ENCODE measurements at regions not wholly inside any gene's neighbourhood (a gene's known extent, or its start where the extent isn't known, plus 50 kb on each side); places are given as distances from the start of the nearest gene placed in this dataset.

DNA sequence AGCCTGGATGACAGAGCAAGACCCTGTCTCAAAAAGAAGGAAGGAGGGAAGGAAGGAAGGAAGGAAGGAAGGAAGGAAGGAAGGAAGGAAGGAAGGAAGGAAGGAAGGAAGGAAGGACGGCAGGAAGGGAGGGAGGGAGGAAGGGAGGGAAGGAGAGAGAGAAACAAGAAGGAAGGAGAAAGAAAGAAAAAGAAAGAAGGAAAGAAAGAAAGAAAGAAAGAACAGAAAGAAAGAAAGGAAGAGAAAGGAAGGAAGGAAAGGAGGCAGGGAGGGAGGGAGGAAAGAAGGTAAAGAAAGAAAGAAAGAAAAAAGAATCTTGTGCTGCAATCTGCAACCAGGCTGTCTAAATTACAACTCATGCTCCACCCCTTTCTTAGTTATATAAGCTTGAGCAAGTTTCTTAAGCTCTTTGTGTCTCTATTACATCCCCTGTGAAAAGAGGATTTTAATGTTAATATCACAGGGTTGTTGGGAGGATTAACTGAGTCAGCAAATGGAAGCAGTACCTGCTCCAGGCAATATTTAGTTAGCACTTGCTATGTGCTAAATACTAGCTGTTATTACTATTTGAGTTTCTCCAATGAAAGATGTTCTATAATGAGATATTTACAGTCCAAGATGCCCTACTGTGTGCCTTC, 917.9 kb upstream of the AUTS2 start:
- 39 to 100% methylated on average over 1 of the region's 1 CpG for WGBS, 2 experiments (ENCODE audit: low coverage in 1 of 2, low lambda C conversion rate in 2 of 2, missing lambda C conversion rate in 2 of 2)
- no peaks in the 10 kb centered on the region for H4K20me1 ChIP-seq (ENCODE audit: insufficient read depth)
- H3K27me3 ChIP-seq (replicated peaks; ENCODE audit: insufficient read depth): no peaks in the 10 kb centered on the region
- H3K9me2 ChIP-seq (ENCODE audit: insufficient read depth): no peaks in the 10 kb centered on the region
- H3K36me3 ChIP-seq (ENCODE audit: low read depth): no peaks in the 10 kb centered on the region
- H3K9me3 ChIP-seq (ENCODE audit: low read depth): no peaks in the 10 kb centered on the region
- no peaks in the 10 kb centered on the region for H3F3A ChIP-seq (ENCODE audit: insufficient read depth)
- H3K9ac ChIP-seq: no peak overlapping the region
- H3K27ac ChIP-seq: no peak overlapping the region
- DNase-seq: no peak
- H3K4me1 ChIP-seq (ENCODE audit: insufficient read depth): no peaks in the 10 kb centered on the region
- TF ChIP-seq EZH2phosphoT487 (IDR thresholded peaks at IDR 0.05; ENCODE audit: insufficient read depth, low read depth) (no peak), EZH2 (IDR thresholded peaks at IDR 0.05; ENCODE audit: insufficient read depth, poor library complexity, severe bottlenecking) (no peak)
- no peak overlapping the region for H2AFZ ChIP-seq
- no peaks in the 10 kb centered on the region for H3K79me2 ChIP-seq (ENCODE audit: insufficient read depth)
- H3K4me2 ChIP-seq (ENCODE audit: unreplicated experiment): no peak overlapping the region
- no peak overlapping the region for H3K4me3 ChIP-seq
- in situ Hi-C loops (cut with MboI): no loop called here

DNA sequence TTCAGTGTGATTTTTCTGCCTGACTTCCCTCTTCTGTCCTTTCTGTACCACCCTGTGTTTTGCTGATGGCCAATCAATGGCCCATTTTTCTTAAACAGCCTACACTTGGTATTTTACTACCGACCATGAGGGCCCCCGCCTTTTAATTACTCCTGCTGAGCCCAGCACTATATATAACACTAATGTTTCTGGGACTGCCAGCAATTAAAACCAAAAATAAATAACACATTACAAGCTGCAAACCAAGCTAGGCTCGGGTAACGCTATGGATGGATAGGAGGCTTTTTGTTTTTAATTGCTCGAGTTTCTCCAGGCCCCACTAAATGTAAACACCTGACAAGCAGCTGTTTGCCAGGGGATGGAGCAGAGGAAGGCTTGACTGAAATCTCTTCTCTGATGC, 915.4 kb upstream of the AUTS2 start:
- no peak overlapping the region for H3K4me3 ChIP-seq
- H2AFZ ChIP-seq: no peak overlapping the region
- no peak for DNase-seq
- no peaks in the 10 kb centered on the region for H3K9me3 ChIP-seq (ENCODE audit: low read depth)
- H3K9ac ChIP-seq: no peak overlapping the region
- H3K27ac ChIP-seq: no peak overlapping the region
- no peaks in the 10 kb centered on the region for H3F3A ChIP-seq (ENCODE audit: insufficient read depth)
- in situ Hi-C loops (cut with MboI): no loop called here
- TF ChIP-seq EZH2phosphoT487 (IDR thresholded peaks at IDR 0.05; ENCODE audit: insufficient read depth, low read depth): no peak
- TF ChIP-seq EZH2 (IDR thresholded peaks at IDR 0.05; ENCODE audit: insufficient read depth, poor library complexity, severe bottlenecking): no peak
- H4K20me1 ChIP-seq (ENCODE audit: insufficient read depth): no peaks in the 10 kb centered on the region
- no peaks in the 10 kb centered on the region for H3K79me2 ChIP-seq (ENCODE audit: insufficient read depth)
- no peaks in the 10 kb centered on the region for H3K4me1 ChIP-seq (ENCODE audit: insufficient read depth)
- no peaks in the 10 kb centered on the region for H3K36me3 ChIP-seq (ENCODE audit: low read depth)
- 29 to 36% methylated on average over 5 of the region's 5 CpGs for WGBS, 2 experiments (ENCODE audit: low coverage in 1 of 2, low lambda C conversion rate in 2 of 2, missing lambda C conversion rate in 2 of 2)
- H3K9me2 ChIP-seq (ENCODE audit: insufficient read depth): no peaks in the 10 kb centered on the region
- no peaks in the 10 kb centered on the region for H3K27me3 ChIP-seq (replicated peaks; ENCODE audit: insufficient read depth)
- H3K4me2 ChIP-seq (ENCODE audit: unreplicated experiment): no peak overlapping the region

DNA sequence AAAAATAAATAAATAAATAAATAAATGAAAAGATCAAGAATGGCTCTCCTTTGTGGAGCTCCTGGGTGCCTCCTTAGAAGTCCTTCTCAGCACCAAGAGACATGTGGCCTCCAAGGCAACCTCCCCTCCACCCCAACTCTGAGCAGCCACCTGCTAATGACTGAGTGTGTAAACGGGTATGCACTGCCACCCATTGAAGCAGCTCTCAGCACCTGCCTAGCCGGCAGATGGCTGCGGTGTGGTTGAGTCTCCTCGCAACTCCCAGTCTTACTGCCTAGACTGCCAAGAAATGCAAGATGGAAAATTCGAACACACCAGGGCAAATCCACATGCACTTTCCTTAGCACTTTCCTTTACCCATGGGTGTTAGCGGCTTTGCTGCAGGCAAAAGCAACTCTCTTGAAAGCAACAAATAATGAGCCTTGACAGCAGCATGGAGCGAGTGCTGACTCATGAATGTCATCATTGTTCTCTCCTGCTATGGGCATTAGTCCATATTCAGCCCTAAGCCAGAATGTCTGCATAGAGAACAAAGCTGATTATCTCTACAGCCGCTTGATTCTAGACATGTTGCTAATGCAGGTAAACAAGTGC, 913.9 kb upstream of the AUTS2 start:
- no peak for TF ChIP-seq EZH2phosphoT487 (IDR thresholded peaks at IDR 0.05; ENCODE audit: insufficient read depth, low read depth)
- TF ChIP-seq EZH2 (IDR thresholded peaks at IDR 0.05; ENCODE audit: insufficient read depth, poor library complexity, severe bottlenecking): no peak
- Histone ChIP-seq H3K36me3 (ENCODE audit: low read depth) (no peaks in the 10 kb centered on the region), H3K4me1 (ENCODE audit: insufficient read depth) (no peaks in the 10 kb centered on the region), H3K4me3 (no peak overlapping the region), H4K20me1 (ENCODE audit: insufficient read depth) (no peaks in the 10 kb centered on the region), H3K27ac (no peak overlapping the region), H3K27me3 (replicated peaks; ENCODE audit: insufficient read depth) (no peaks in the 10 kb centered on the region), H3K9me2 (ENCODE audit: insufficient read depth) (no peaks in the 10 kb centered on the region), H3K79me2 (ENCODE audit: insufficient read depth) (no peaks in the 10 kb centered on the region), H3K9ac (no peak overlapping the region), H3K9me3 (ENCODE audit: low read depth) (no peaks in the 10 kb centered on the region), H2AFZ (no peak overlapping the region), H3K4me2 (ENCODE audit: unreplicated experiment) (no peak overlapping the region), H3F3A (ENCODE audit: insufficient read depth) (no peaks in the 10 kb centered on the region)
- in situ Hi-C loops (cut with MboI): no loop called here
- DNase-seq: no peak
- WGBS, 2 experiments (ENCODE audit: low coverage in 1 of 2, low lambda C conversion rate in 2 of 2, missing lambda C conversion rate in 2 of 2): 65 to 77% methylated on average over 8 of the region's 8 CpGs

DNA sequence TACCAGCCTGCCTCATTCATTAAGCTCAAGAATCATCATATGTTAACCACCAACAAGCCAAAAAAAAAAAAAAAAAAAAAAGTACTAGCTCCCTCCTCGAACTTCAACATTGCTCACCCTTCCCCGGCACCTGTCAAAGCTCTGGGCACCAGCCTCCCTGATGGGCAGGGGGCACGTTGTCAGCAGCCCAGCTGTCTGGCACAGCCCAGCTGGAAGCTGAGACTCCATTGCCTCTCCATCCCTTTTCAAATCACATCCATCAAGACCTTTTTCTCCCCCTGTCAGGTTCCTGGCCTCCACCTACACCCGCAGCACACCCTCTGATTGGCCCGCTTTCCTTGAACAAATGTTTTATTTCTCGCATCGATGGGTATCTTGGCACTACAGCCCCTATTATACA, 913.3 kb upstream of the AUTS2 start:
- DNase-seq: no peak
- H3K4me1 ChIP-seq (ENCODE audit: insufficient read depth): no peaks in the 10 kb centered on the region
- no peaks in the 10 kb centered on the region for H3K79me2 ChIP-seq (ENCODE audit: insufficient read depth)
- H3K36me3 ChIP-seq (ENCODE audit: low read depth): no peaks in the 10 kb centered on the region
- H3K9ac ChIP-seq: no peak overlapping the region
- in situ Hi-C loops (cut with MboI): no loop called here
- H3K9me3 ChIP-seq (ENCODE audit: low read depth): no peaks in the 10 kb centered on the region
- 41 to 44% methylated on average over 7 of the region's 7 CpGs for WGBS, 2 experiments (ENCODE audit: low coverage in 1 of 2, low lambda C conversion rate in 2 of 2, missing lambda C conversion rate in 2 of 2)
- no peaks in the 10 kb centered on the region for H3K9me2 ChIP-seq (ENCODE audit: insufficient read depth)
- no peak overlapping the region for H3K4me2 ChIP-seq (ENCODE audit: unreplicated experiment)
- no peak overlapping the region for H2AFZ ChIP-seq
- no peak overlapping the region for H3K27ac ChIP-seq
- H3K4me3 ChIP-seq: no peak overlapping the region
- TF ChIP-seq EZH2phosphoT487 (IDR thresholded peaks at IDR 0.05; ENCODE audit: insufficient read depth, low read depth) (no peak), EZH2 (IDR thresholded peaks at IDR 0.05; ENCODE audit: insufficient read depth, poor library complexity, severe bottlenecking) (no peak)
- H4K20me1 ChIP-seq (ENCODE audit: insufficient read depth): no peaks in the 10 kb centered on the region
- H3F3A ChIP-seq (ENCODE audit: insufficient read depth): no peaks in the 10 kb centered on the region
- H3K27me3 ChIP-seq (replicated peaks; ENCODE audit: insufficient read depth): no peaks in the 10 kb centered on the region

Data from GM23248 (cell line).